ENCODE measurements at regions not wholly inside any gene's neighbourhood (a gene's known extent, or its start where the extent isn't known, plus 50 kb on each side); places are given as distances from the start of the nearest gene placed in this dataset.

- H3K9me3 ChIP-seq (ENCODE audit: low read length), result no peaks in the 10 kb centered on the region
- no peaks in the 10 kb centered on the region for H3K4me1 ChIP-seq (ENCODE audit: insufficient read depth, low read length)
- no peaks in the 10 kb centered on the region for H3K9me3 Mint-ChIP-seq
- H3K4me3 ChIP-seq (ENCODE audit: low read length), result no peak overlapping the region
- CTCF ChIA-PET, result no interaction called here
- H3K27me3 ChIP-seq (ENCODE audit: insufficient read depth, low read length, poor library complexity, severe bottlenecking), result no peaks in the 10 kb centered on the region
- peaks cover 4 to 19% of the 10 kb centered on the region in 2 donors for H3K27me3 Mint-ChIP-seq
- POLR2A ChIA-PET, result no interaction called here
- no peaks in the 10 kb centered on the region for H3K36me3 ChIP-seq (ENCODE audit: insufficient read depth, low read length)
- DNase-seq, result no peak
- peaks cover 10 to 25% (median 13%) of the 10 kb centered on the region in 3 donors for H3K4me1 Mint-ChIP-seq
- H3K4me3 Mint-ChIP-seq, result no peak overlapping the region
- peak overlapping the region in 1 of 8 donors; percentile 9 for H3K27ac Mint-ChIP-seq
- peaks cover 0 to 4% (median 0%) of the 10 kb centered on the region in 3 donors for H3K36me3 Mint-ChIP-seq
- H3K27ac ChIP-seq (ENCODE audit: low read depth, low read length), result no peak overlapping the region
These were observed 102.6 kb downstream of the ADSS2 start for GRCh38 chr1:244349103-244349531.

- H3K4me1 ChIP-seq (ENCODE audit: insufficient read depth, low read length), result no peaks in the 10 kb centered on the region
- Mint-ChIP-seq H3K4me1 (peaks cover 10 to 25% (median 13%) of the 10 kb centered on the region in 3 donors), H3K27ac (peak overlapping the region in 1 of 8 donors; percentile 29), H3K4me3 (peak overlapping the region in 2 of 7 donors; percentile 17 to 60), H3K27me3 (peaks cover 4 to 19% of the 10 kb centered on the region in 2 donors), H3K9me3 (no peaks in the 10 kb centered on the region), H3K36me3 (peaks cover 0 to 4% (median 0%) of the 10 kb centered on the region in 3 donors)
- CTCF ChIA-PET, result no interaction called here
- H3K36me3 ChIP-seq (ENCODE audit: insufficient read depth, low read length), result no peaks in the 10 kb centered on the region
- no peak for DNase-seq
- H3K27me3 ChIP-seq (ENCODE audit: insufficient read depth, low read length, poor library complexity, severe bottlenecking), result no peaks in the 10 kb centered on the region
- H3K27ac ChIP-seq (ENCODE audit: low read depth, low read length), result no peak overlapping the region
- POLR2A ChIA-PET, result no interaction called here
- H3K4me3 ChIP-seq (ENCODE audit: low read length), result no peak overlapping the region
- no peaks in the 10 kb centered on the region for H3K9me3 ChIP-seq (ENCODE audit: low read length)
These were observed 102.1 kb downstream of the ADSS2 start for GRCh38 chr1:244349581-244350001.

- DNase-seq, result no peak
These were observed 101.7 kb downstream of the ADSS2 start for GRCh38 chr1:244350027-244350426.

GRCh38 chr1:244352156-244352830 is 99.4 kb downstream of the ADSS2 start:
- peaks cover 10 to 25% (median 13%) of the 10 kb centered on the region in 3 donors for H3K4me1 Mint-ChIP-seq
- Histone ChIP-seq H3K4me1 (ENCODE audit: insufficient read depth, low read length) (no peaks in the 10 kb centered on the region), H3K9me3 (ENCODE audit: low read length) (no peaks in the 10 kb centered on the region), H3K27ac (ENCODE audit: low read depth, low read length) (no peak overlapping the region), H3K36me3 (ENCODE audit: insufficient read depth, low read length) (no peaks in the 10 kb centered on the region), H3K4me3 (ENCODE audit: low read length) (no peak overlapping the region), H3K27me3 (ENCODE audit: insufficient read depth, low read length, poor library complexity, severe bottlenecking) (no peaks in the 10 kb centered on the region)
- no peak overlapping the region for H3K4me3 Mint-ChIP-seq
- H3K36me3 Mint-ChIP-seq, result no peaks in the 10 kb centered on the region
- DNase-seq, result no peak
- H3K9me3 Mint-ChIP-seq, result no peaks in the 10 kb centered on the region
- ChIA-PET CTCF (no interaction called here), POLR2A (no interaction called here)
- peaks cover 4 to 19% of the 10 kb centered on the region in 2 donors for H3K27me3 Mint-ChIP-seq
- peak overlapping the region in 1 of 8 donors; percentile 7 for H3K27ac Mint-ChIP-seq

More at GRCh38 chr1:244350027-244350426, 101.7 kb downstream of the ADSS2 start:
- Mint-ChIP-seq H3K36me3 (peaks cover 0 to 4% (median 0%) of the 10 kb centered on the region in 3 donors), H3K9me3 (no peaks in the 10 kb centered on the region), H3K4me3 (peak overlapping the region in 3 of 7 donors; percentile 32 to 64 (median 60)), H3K27ac (no peak overlapping the region), H3K27me3 (peaks cover 4 to 19% of the 10 kb centered on the region in 2 donors), H3K4me1 (peaks cover 10 to 25% (median 13%) of the 10 kb centered on the region in 3 donors)
- ChIA-PET POLR2A (interaction anchor here (0.7 kb wide), 1 partner anchor 36 kb away, joined by 3 read pairs; no protein-coding TSS in a partner anchor), CTCF (no interaction called here)
- H3K27ac ChIP-seq (ENCODE audit: low read depth, low read length), result no peak overlapping the region
- no peak overlapping the region for H3K4me3 ChIP-seq (ENCODE audit: low read length)
- H3K9me3 ChIP-seq (ENCODE audit: low read length), result no peaks in the 10 kb centered on the region
- no peaks in the 10 kb centered on the region for H3K27me3 ChIP-seq (ENCODE audit: insufficient read depth, low read length, poor library complexity, severe bottlenecking)
- no peaks in the 10 kb centered on the region for H3K36me3 ChIP-seq (ENCODE audit: insufficient read depth, low read length)
- H3K4me1 ChIP-seq (ENCODE audit: insufficient read depth, low read length), result no peaks in the 10 kb centered on the region

GRCh38 chr1:244353551-244354091 is 98.1 kb downstream of the ADSS2 start:
- Mint-ChIP-seq H3K27me3 (peaks cover 4 to 19% of the 10 kb centered on the region in 2 donors), H3K36me3 (no peaks in the 10 kb centered on the region), H3K4me3 (peak overlapping the region in 1 of 7 donors; percentile 34), H3K4me1 (peaks cover 10 to 25% (median 13%) of the 10 kb centered on the region in 3 donors), H3K27ac (peak overlapping the region in 1 of 8 donors; percentile 17), H3K9me3 (no peaks in the 10 kb centered on the region)
- Histone ChIP-seq H3K27me3 (ENCODE audit: insufficient read depth, low read length, poor library complexity, severe bottlenecking) (no peaks in the 10 kb centered on the region), H3K9me3 (ENCODE audit: low read length) (no peaks in the 10 kb centered on the region), H3K27ac (ENCODE audit: low read depth, low read length) (peak overlapping the region; percentile 61), H3K4me3 (ENCODE audit: low read length) (no peak overlapping the region), H3K36me3 (ENCODE audit: insufficient read depth, low read length) (no peaks in the 10 kb centered on the region), H3K4me1 (ENCODE audit: insufficient read depth, low read length) (no peaks in the 10 kb centered on the region)
- ChIA-PET CTCF (no interaction called here), POLR2A (no interaction called here)
- DNase-seq, result no peak

- Histone ChIP-seq H3K36me3 (ENCODE audit: insufficient read depth, low read length) (no peaks in the 10 kb centered on the region), H3K27ac (ENCODE audit: low read depth, low read length) (no peak overlapping the region), H3K27me3 (ENCODE audit: insufficient read depth, low read length, poor library complexity, severe bottlenecking) (no peaks in the 10 kb centered on the region), H3K9me3 (ENCODE audit: low read length) (no peaks in the 10 kb centered on the region), H3K4me1 (ENCODE audit: insufficient read depth, low read length) (no peaks in the 10 kb centered on the region), H3K4me3 (ENCODE audit: low read length) (no peak overlapping the region)
- H3K4me3 Mint-ChIP-seq, result no peak overlapping the region
- ChIA-PET POLR2A (no interaction called here), CTCF (no interaction called here)
- no peaks in the 10 kb centered on the region for H3K9me3 Mint-ChIP-seq
- H3K27me3 Mint-ChIP-seq, result peaks cover 3 to 12% of the 10 kb centered on the region in 2 donors
- no peak overlapping the region for H3K27ac Mint-ChIP-seq
- peaks cover 6 to 16% (median 10%) of the 10 kb centered on the region in 3 donors for H3K4me1 Mint-ChIP-seq
- H3K36me3 Mint-ChIP-seq, result no peaks in the 10 kb centered on the region
- DNase-seq, result no peak
These were observed 96.9 kb downstream of the ADSS2 start for GRCh38 chr1:244354810-244355278.

GRCh38 chr1:244356376-244356775 is 95.3 kb downstream of the ADSS2 start:
- H3K27ac Mint-ChIP-seq, result no peak overlapping the region
- no peaks in the 10 kb centered on the region for H3K36me3 Mint-ChIP-seq
- CTCF ChIA-PET, result no interaction called here
- POLR2A ChIA-PET, result no interaction called here
- peaks cover 3 to 7% (median 7%) of the 10 kb centered on the region in 3 donors for H3K4me1 Mint-ChIP-seq
- Histone ChIP-seq H3K9me3 (ENCODE audit: low read length) (no peaks in the 10 kb centered on the region), H3K4me1 (ENCODE audit: insufficient read depth, low read length) (no peaks in the 10 kb centered on the region), H3K4me3 (ENCODE audit: low read length) (no peak overlapping the region), H3K27me3 (ENCODE audit: insufficient read depth, low read length, poor library complexity, severe bottlenecking) (no peaks in the 10 kb centered on the region), H3K27ac (ENCODE audit: low read depth, low read length) (no peak overlapping the region), H3K36me3 (ENCODE audit: insufficient read depth, low read length) (no peaks in the 10 kb centered on the region)
- H3K4me3 Mint-ChIP-seq, result no peak overlapping the region
- no peak for DNase-seq
- H3K27me3 Mint-ChIP-seq, result peaks cover 0 to 1% of the 10 kb centered on the region in 2 donors
- no peaks in the 10 kb centered on the region for H3K9me3 Mint-ChIP-seq
